ENCODE measurements at regions not wholly inside any gene's neighbourhood (a gene's known extent, or its start where the extent isn't known, plus 50 kb on each side); places are given as distances from the start of the nearest gene placed in this dataset.

DNA sequence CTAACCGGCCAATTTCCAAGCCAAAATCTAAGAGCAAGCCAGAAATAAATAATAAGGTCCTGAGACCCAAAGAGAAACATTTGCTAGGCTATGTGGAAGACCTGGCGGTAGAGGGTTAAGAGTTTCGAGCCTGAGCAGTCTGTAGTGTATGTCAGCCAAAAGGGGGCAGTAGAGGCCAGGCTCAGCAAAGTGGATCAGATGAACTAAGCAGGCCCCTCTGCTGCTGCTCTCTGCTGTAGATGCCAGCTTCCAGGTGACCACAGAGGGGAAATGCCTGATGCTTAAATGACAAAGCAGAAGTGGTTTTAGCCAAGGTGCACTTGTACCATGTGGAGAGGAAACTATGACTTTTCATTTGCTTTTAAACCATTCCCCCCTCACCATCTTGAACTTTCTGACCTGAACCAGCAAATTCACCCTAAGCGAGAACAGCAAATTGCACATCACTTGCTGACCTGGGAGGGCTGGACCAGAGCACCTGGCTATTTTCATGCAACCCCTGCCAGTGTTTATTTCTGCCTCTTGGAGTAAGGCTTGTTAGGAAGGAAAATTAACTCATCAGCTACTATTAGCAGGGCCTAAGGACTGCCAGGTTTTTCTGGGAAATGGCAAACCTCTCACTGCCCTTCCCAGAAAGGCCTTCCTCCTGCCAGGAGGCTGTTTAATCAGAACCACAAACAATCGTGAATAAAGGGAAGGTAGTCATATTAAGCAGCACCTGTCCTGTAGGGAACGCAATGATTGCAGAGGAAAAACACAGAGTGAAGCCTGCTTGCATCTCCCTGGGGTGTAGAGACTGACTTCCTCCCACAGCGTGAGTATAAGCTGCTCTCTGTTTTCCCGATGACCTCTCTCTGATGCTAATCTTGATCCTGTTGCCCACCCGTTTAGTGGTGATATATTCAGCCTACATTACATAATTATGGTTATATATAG lies 818.2 kb downstream of the TLR4 start:
- ATAC-seq = no peak
- TF ChIP-seq PPARA (CRISPR knock-in tag; IDR thresholded peaks at IDR 0.05; ENCODE audit: borderline replicate concordance) = no peak
- TF ChIP-seq GLIS3 (CRISPR knock-in tag; IDR thresholded peaks at IDR 0.05) = no peak
- TF ChIP-seq, protein P1, sequence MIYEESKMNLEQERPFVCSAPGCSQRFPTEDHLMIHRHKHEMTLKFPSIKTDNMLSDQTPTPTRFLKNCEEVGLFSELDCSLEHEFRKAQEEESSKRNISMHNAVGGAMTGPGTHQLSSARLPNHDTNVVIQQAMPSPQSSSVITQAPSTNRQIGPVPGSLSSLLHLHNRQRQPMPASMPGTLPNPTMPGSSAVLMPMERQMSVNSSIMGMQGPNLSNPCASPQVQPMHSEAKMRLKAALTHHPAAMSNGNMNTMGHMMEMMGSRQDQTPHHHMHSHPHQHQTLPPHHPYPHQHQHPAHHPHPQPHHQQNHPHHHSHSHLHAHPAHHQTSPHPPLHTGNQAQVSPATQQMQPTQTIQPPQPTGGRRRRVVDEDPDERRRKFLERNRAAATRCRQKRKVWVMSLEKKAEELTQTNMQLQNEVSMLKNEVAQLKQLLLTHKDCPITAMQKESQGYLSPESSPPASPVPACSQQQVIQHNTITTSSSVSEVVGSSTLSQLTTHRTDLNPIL (CRISPR knock-in tag; IDR thresholded peaks at IDR 0.05; ENCODE audit: low read depth) = no peak
- TF ChIP-seq, protein P2, sequence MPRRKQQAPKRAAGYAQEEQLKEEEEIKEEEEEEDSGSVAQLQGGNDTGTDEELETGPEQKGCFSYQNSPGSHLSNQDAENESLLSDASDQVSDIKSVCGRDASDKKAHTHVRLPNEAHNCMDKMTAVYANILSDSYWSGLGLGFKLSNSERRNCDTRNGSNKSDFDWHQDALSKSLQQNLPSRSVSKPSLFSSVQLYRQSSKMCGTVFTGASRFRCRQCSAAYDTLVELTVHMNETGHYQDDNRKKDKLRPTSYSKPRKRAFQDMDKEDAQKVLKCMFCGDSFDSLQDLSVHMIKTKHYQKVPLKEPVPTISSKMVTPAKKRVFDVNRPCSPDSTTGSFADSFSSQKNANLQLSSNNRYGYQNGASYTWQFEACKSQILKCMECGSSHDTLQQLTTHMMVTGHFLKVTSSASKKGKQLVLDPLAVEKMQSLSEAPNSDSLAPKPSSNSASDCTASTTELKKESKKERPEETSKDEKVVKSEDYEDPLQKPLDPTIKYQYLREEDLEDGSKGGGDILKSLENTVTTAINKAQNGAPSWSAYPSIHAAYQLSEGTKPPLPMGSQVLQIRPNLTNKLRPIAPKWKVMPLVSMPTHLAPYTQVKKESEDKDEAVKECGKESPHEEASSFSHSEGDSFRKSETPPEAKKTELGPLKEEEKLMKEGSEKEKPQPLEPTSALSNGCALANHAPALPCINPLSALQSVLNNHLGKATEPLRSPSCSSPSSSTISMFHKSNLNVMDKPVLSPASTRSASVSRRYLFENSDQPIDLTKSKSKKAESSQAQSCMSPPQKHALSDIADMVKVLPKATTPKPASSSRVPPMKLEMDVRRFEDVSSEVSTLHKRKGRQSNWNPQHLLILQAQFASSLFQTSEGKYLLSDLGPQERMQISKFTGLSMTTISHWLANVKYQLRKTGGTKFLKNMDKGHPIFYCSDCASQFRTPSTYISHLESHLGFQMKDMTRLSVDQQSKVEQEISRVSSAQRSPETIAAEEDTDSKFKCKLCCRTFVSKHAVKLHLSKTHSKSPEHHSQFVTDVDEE (CRISPR knock-in tag; IDR thresholded peaks at IDR 0.05) = no peak
- TF ChIP-seq RARB (CRISPR knock-in tag; IDR thresholded peaks at IDR 0.05) = no peak
- no peak for TF ChIP-seq SNAI2 (CRISPR knock-in tag; IDR thresholded peaks at IDR 0.05)
- TF ChIP-seq BACH2 (CRISPR knock-in tag; IDR thresholded peaks at IDR 0.05; ENCODE audit: borderline replicate concordance) = no peak
- no peak for TF ChIP-seq ISL1 (CRISPR knock-in tag; IDR thresholded peaks at IDR 0.05)
- no peak for TF ChIP-seq ZFP30 (CRISPR knock-in tag; IDR thresholded peaks at IDR 0.05)
- no peak for TF ChIP-seq ZNF8 (CRISPR knock-in tag; IDR thresholded peaks at IDR 0.05)
- TF ChIP-seq CSDC2 (CRISPR knock-in tag; IDR thresholded peaks at IDR 0.05) = no peak
- TF ChIP-seq ZNF70 (CRISPR knock-in tag; IDR thresholded peaks at IDR 0.05) = no peak
- TF ChIP-seq ZFP3 (CRISPR knock-in tag; IDR thresholded peaks at IDR 0.05) = no peak
- TF ChIP-seq POU6F1 (CRISPR knock-in tag; IDR thresholded peaks at IDR 0.05; ENCODE audit: borderline replicate concordance, low read depth) = no peak
- no peak for TF ChIP-seq ZC3H10 (CRISPR knock-in tag; IDR thresholded peaks at IDR 0.05)
- TF ChIP-seq TCF4 (CRISPR knock-in tag; IDR thresholded peaks at IDR 0.05; ENCODE audit: borderline replicate concordance) = no peak
- no peak for TF ChIP-seq CSRNP3 (CRISPR knock-in tag; IDR thresholded peaks at IDR 0.05)

DNA sequence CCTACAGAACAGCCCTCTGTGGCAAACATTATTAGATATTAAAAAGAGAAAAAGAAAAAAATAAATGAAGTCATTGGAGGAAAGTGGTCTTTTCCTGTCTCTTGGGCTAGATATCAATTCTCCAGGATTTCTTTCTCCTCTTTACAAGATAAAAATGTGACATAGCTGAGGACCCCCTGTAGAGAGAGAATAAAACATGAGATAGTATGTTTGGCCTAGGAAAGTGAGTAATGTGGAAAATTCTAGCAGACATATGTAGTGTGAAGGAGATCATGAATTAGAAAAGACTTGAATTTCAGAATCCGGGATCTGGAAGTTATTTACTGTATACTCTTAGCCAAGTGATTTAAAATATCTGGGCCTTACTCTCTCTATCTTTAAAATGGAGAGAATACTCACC lies 823.1 kb downstream of the TLR4 start:
- ATAC-seq = no peak

DNA sequence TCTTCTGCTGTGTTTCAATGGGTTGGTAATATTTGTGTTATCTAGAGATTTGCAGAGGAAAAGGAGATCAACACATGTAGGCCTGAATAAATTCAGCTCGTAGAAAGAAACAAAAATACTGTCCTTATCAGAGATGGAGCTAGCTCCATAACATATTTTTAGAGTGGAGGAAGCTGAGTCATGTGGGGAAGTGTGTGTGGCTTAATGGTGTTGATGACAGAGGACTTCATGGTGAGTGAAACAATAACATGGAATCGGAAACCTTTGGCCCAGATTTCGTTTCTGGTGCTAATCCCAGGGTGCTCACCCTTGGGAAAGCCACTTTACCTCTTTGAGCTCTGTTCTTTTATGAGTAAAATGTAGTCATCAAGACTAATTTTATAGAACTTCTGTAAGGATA lies 825.0 kb downstream of the TLR4 start:
- no peak for TF ChIP-seq PPARA (CRISPR knock-in tag; IDR thresholded peaks at IDR 0.05; ENCODE audit: borderline replicate concordance)
- TF ChIP-seq ZFP30 (CRISPR knock-in tag; IDR thresholded peaks at IDR 0.05) = no peak
- ATAC-seq = no peak

More for the DNA sequence above, 823.1 kb downstream of the TLR4 start:
- TF ChIP-seq CSDC2 (CRISPR knock-in tag; IDR thresholded peaks at IDR 0.05) = no peak
- TF ChIP-seq ZNF8 (CRISPR knock-in tag; IDR thresholded peaks at IDR 0.05) = no peak
- no peak for TF ChIP-seq ZFP3 (CRISPR knock-in tag; IDR thresholded peaks at IDR 0.05)
- no peak for TF ChIP-seq ARNTL (CRISPR knock-in tag; IDR thresholded peaks at IDR 0.05; ENCODE audit: borderline replicate concordance, low read depth)
- TF ChIP-seq TCF4 (CRISPR knock-in tag; IDR thresholded peaks at IDR 0.05; ENCODE audit: borderline replicate concordance) = no peak

GRCh38 chr9:118529624-118530214 lies 825.5 kb downstream of the TLR4 start:
- no peak for ATAC-seq
- no peak for TF ChIP-seq ZFP30 (CRISPR knock-in tag; IDR thresholded peaks at IDR 0.05)
- peak; percentile 62; the same call in 1 of the 2 replicates for TF ChIP-seq TCF4 (CRISPR knock-in tag; IDR thresholded peaks at IDR 0.05; ENCODE audit: borderline replicate concordance)
